ENCODE measurements at regions not wholly inside any gene's neighbourhood (a gene's known extent, or its start where the extent isn't known, plus 50 kb on each side); places are given as distances from the start of the nearest gene placed in this dataset.

DNA sequence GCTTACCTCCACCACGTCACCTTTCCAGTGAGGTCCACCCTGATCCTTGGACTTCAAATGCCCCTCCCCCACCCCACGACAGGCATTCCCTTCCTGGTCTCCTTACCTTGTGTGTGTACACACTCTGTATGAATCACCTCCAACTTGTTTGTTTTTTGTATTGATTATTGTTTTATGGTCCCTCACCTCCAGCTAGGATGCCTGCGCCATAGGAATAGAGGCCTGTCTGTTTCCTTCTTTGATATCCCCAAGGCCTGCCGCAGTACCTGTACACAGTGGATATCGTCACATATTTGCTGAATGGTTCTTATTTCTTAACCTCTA is 219.6 kb upstream of the POU3F1 start:
- in situ Hi-C loops (cut with HindIII; ENCODE audit: low pct_unique_long_range_greater_than_20kb, low sequenced_read_pairs) = no loop called here
- no peak for DNase-seq (ENCODE audit: low read depth in 1 of 2, low spot score in 1 of 2)
- TF ChIP-seq JUND (IDR thresholded peaks at IDR 0.05; ENCODE audit: low read depth) = no peak

DNA sequence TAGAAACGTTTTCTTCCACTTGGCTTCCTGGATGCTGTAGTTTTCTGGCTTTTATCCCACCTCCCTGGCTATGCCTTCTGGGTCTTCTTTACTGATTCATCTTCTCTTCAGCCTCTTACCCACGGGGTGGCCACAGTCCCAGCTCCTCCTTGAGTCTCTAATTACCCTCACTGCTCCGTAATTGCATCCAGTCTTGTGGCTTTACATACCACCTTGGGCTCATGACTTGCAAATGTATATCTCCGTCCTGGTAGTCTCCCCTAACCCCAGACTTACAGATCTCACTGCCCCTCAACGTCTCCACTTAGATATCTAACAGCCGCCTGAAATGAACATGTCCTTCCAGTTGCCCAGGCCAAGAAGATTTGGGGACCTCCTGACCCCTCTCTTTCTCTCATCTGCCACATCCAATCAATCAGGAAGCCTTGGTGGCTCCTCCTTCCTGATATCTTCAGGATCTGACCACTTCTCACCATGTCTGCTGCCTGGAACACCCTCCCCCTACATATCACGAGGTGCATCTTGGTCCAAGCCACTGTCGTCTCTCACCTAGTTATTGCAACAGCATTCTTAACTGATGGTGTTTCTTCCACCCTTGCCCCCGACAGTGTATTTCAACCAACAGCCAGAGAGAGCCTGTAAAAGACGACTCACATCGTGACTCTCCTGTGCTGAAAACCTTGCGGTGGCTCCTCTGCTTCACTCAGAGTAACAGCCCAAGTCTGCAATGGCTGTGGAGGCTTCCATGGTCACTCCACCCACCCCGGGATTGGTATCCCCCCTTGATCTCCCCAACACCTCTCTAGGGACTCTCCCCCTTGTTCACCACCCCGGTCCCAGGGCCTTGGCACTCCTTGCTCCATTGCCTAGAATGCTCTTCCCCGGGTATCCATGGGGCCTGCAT is 219.0 kb upstream of the POU3F1 start:
- TF ChIP-seq JUND (IDR thresholded peaks at IDR 0.05; ENCODE audit: low read depth) = no peak
- in situ Hi-C loops (cut with HindIII; ENCODE audit: low pct_unique_long_range_greater_than_20kb, low sequenced_read_pairs) = no loop called here
- DNase-seq (ENCODE audit: low read depth in 1 of 2, low spot score in 1 of 2) = no peak

DNA sequence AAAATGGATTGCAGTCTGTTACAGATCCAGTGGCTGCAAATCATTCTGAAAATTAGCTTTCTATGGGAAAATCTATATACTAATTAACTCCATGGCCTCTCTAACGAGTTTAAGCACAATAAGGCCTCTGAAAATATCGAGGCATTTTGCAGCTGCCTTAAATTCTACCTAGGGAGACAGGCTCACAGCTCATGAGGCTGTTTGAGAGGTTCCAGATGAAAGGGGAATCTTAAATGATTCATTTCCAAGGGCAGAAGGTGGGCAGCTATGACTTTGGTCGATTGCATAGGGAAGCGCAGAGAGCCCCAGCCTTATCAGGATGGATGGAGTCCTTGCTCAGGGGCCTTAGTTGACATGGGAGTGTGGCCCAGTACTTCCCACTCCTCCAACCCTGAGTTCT is 216.8 kb upstream of the POU3F1 start:
- no peak for DNase-seq (ENCODE audit: low read depth in 1 of 2, low spot score in 1 of 2)
- no peak for TF ChIP-seq JUND (IDR thresholded peaks at IDR 0.05; ENCODE audit: low read depth)
- in situ Hi-C loops (cut with HindIII; ENCODE audit: low pct_unique_long_range_greater_than_20kb, low sequenced_read_pairs) = no loop called here

DNA sequence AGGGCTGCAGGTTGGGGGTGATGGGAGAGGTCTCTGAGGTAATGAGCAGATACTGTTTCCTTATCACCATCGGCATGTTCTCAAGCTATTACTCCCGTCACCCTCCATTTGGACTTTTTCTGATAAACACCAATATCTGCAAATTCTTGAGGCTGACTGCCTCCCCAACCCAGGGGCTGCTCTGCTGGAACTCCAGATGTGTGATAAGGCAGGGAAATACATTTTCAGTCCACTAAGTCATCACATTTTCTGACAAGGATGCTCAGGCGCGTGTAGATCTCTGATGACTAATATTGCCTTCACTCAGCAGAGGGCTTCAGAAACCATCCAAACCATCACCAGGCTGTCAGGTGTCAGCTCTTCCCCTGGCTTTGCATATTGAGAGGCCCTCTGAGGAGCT is 215.0 kb upstream of the POU3F1 start:
- no peak for DNase-seq (ENCODE audit: low read depth in 1 of 2, low spot score in 1 of 2)
- TF ChIP-seq JUND (IDR thresholded peaks at IDR 0.05; ENCODE audit: low read depth) = no peak
- in situ Hi-C loops (cut with HindIII; ENCODE audit: low pct_unique_long_range_greater_than_20kb, low sequenced_read_pairs) = no loop called here

DNA sequence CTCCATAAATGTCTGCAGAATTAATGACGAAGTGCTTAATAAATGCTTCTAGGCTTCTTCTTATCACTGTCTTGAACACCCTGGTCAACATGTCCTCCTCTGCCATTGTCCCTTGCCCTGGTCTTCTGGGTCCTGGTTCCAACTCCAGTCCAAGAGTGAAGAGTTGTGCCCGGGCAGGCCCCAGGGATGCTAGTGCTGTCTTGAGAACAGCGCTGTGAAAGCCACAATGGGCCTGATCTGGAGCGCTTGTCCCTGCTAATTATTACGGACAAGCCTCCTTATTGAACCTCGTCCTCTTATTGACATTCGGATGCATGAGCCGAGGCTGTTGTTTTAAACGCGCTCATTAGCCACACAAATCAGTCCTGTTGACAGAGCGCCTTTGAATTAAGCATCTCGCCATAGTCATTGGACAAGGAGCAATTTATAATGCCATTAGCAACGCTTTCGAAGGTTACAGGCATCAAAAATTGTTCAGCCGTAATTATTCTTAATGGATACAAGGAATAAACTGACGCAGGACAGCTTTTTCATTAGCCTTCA is 211.6 kb upstream of the POU3F1 start:
- in situ Hi-C loops (cut with HindIII; ENCODE audit: low pct_unique_long_range_greater_than_20kb, low sequenced_read_pairs) = no loop called here
- DNase-seq (ENCODE audit: low read depth in 1 of 2, low spot score in 1 of 2) = no peak

DNA sequence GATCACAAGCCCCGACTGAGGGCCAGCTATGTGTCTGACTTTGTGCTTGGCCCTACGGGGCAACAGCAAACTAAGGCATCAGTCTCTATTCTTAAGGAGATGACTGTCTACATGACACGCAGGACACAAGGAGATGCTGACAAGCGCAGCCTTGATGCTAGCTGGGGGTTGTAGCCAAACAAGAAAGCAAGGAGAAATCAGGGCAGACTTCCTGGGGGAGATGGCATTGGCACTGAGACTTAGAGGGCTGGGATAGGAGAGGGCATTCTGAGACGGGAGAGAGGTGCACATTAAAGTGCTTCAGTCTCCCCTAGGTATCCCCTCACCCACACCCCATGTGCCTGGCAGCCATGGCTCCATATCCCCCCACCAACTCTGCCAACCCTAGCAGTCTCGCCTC is 210.8 kb upstream of the POU3F1 start:
- in situ Hi-C loops (cut with HindIII; ENCODE audit: low pct_unique_long_range_greater_than_20kb, low sequenced_read_pairs) = no loop called here
- DNase-seq (ENCODE audit: low read depth in 1 of 2, low spot score in 1 of 2) = no peak
- TF ChIP-seq JUND (IDR thresholded peaks at IDR 0.05; ENCODE audit: low read depth) = no peak

More for the DNA sequence above, 211.6 kb upstream of the POU3F1 start:
- TF ChIP-seq JUND (IDR thresholded peaks at IDR 0.05; ENCODE audit: low read depth) = no peak

DNA sequence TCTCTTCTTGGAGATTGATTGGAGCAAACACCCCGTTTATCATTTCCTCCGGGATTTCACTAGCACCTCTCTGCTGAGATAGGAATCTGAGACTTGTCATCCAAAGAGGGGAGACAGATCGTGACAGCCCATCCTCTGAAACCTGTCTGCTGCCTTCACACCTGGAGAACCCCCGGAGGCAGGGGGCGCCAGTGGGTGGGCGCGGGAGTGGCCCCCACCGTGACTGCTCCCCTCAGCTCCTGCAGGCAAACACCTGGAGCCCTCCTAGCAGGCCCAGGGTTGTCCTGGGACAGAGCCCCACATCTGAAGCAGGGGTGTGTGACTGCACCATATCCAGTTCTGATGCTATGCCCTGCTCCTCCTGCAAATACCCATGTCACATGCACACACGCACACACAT is 209.5 kb upstream of the POU3F1 start:
- TF ChIP-seq JUND (IDR thresholded peaks at IDR 0.05; ENCODE audit: low read depth) = no peak
- in situ Hi-C loops (cut with HindIII; ENCODE audit: low pct_unique_long_range_greater_than_20kb, low sequenced_read_pairs) = no loop called here
- DNase-seq (ENCODE audit: low read depth in 1 of 2, low spot score in 1 of 2) = no peak

DNA sequence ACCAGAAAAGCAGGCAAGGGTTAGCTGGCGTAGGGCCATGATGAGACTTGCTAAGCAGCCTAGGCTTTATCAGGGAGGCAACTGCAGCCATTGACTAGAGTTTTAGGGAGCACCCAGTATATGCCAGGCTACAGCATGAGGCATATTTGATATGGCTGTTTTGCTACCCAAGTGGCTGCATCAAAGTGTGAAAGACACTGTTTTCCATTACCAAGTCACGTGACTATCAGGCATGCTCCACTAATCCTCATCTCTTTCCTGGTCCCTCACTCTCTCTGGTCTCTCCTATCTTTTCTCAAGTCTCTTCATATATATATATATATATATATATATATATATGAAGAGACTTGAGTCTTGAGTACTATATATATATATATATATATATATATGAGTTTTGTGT is 206.7 kb upstream of the POU3F1 start:
- TF ChIP-seq JUND (IDR thresholded peaks at IDR 0.05; ENCODE audit: low read depth) = no peak
- DNase-seq (ENCODE audit: low read depth in 1 of 2, low spot score in 1 of 2) = no peak
- in situ Hi-C loops (cut with HindIII; ENCODE audit: low pct_unique_long_range_greater_than_20kb, low sequenced_read_pairs) = no loop called here

DNA sequence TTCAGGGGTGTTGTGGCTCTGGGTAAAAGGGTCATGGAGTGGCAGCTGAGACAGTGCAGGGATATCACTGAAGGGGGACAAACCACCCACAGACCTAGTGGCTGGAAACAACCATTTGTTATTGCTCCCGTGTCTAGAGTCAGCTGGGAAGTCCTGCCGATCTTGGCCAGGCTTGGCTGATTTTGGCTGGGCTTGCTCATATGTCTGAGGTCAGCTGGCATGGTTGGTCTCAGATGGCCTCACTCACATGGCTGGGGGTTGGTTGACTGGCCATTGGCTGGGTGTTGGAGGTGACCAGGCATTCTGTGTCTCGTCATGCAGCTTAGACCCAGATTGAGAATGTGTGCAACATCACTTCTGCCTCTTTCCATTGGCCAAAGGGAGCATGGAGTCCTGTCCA is 203.8 kb upstream of the POU3F1 start:
- in situ Hi-C loops (cut with HindIII; ENCODE audit: low pct_unique_long_range_greater_than_20kb, low sequenced_read_pairs) = no loop called here
- DNase-seq (ENCODE audit: low read depth in 1 of 2, low spot score in 1 of 2) = no peak
- no peak for TF ChIP-seq JUND (IDR thresholded peaks at IDR 0.05; ENCODE audit: low read depth)

DNA sequence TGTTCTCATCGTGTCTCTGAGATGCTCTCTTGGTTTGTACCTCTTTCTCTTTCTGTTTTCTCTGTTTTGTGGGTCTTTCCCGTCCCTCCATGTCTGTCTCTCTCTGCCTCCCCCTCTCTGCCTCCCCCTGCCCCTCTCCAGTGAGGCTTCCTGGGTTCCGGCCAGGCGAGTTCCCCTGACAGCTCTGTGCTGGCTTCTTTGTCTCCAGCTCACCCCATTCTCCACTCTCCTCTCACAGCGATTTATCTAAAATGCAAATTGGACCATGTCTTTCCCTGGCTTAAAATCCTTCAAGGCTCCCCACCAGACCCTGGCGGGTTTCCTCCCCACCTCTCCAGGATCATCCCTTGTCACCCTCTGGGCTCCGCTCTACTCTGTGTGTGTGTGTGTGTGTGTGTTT is 202.4 kb upstream of the POU3F1 start:
- in situ Hi-C loops (cut with HindIII; ENCODE audit: low pct_unique_long_range_greater_than_20kb, low sequenced_read_pairs) = no loop called here
- no peak for DNase-seq (ENCODE audit: low read depth in 1 of 2, low spot score in 1 of 2)
- TF ChIP-seq JUND (IDR thresholded peaks at IDR 0.05; ENCODE audit: low read depth) = no peak

DNA sequence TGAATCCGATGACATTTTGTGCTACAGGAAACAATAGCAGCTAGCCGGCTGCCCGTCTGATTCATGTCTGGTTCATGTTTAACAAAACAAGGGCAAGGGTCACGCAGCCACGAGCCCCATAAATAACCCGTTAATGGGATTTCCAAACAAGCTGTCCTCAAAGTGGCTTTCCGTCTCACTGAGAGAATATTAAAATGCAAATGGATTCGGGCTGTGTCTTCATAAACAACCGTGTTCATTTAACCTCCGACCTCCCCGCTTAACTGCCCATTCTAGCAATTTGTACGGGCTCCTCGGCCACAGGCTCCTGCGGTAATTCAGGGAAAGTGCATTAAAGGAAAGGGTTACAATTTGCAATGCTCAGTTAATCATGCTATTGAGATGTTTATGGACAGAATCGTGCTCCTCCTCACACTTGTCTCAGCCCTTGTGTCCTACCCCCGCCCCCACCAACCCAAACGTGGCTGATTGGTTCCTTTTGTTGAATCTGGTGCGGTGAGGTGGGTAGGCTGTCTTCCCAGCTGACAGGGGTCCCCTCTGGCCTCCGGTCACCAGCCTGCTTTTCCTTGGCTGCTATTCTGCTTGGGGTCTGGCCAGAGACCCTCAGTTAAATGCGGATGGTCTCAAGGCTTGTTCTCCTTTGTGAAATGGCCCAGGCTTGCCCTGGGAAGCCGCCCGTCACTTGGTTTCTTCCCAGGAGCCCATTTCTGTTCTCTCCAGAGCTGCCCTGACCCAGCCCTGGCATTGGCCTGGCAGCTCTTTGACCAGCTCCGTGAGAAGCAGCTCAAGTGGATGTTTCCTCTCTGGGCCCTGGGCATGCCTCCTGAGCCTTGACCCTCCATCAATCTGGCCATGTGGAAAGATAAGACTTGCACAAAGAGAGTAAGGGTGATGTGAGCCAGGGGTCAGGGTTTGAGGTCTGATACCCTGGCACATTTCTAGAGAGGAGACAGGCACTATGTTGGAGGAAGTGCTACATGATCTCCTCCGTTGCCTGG is 200.7 kb upstream of the POU3F1 start:
- in situ Hi-C loops (cut with HindIII; ENCODE audit: low pct_unique_long_range_greater_than_20kb, low sequenced_read_pairs) = no loop called here
- no peak for TF ChIP-seq JUND (IDR thresholded peaks at IDR 0.05; ENCODE audit: low read depth)
- DNase-seq (ENCODE audit: low read depth in 1 of 2, low spot score in 1 of 2) = no peak

DNA sequence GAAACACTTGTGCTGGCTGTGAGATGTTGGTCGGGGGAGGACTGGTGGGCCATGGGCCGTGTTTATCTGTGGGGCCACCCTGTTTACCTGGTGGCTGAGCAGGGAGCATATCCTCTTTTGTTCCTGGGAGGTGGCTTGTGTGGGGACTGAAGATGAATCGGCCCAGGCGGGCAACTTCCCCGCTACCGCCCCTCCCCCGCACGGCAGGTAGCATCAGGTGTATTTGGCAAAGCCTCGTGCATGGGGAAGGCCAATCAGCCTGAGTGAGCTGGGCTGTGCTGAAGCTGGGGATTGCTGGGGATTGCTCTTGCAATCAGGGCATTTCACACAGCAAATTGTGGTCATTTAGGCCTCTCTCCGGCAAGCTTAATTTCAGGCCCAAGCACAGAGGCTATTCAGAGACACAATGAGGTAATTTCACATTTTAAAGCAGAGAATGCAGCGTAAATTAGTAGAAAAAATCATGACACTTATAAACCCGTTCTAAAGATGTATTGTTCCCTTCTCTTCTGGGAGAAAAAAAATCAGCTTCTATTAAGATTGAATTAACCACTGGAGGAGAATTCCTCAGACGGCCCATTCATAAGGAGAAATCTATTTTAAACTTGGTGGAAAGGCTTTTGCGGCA is 197.7 kb upstream of the POU3F1 start:
- no peak for TF ChIP-seq JUND (IDR thresholded peaks at IDR 0.05; ENCODE audit: low read depth)
- DNase-seq (ENCODE audit: low read depth in 1 of 2, low spot score in 1 of 2) = no peak
- in situ Hi-C loops (cut with HindIII; ENCODE audit: low pct_unique_long_range_greater_than_20kb, low sequenced_read_pairs) = no loop called here
